ENCODE measurements at regions not wholly inside any gene's neighbourhood (a gene's known extent, or its start where the extent isn't known, plus 50 kb on each side); places are given as distances from the start of the nearest gene placed in this dataset.
A peak's percentile ranks its signal among the peaks of the same experiment; 100 is the strongest.

- TF ChIP-seq FOXK2 (conservative IDR thresholded peaks at IDR 0.05 in 1 of 2, IDR thresholded peaks at IDR 0.05 in 1 of 2; ENCODE audit: low read depth in 2 of 2) = no peak
Observed at GRCh38 chr15:97728791-97729190, 231.7 kb upstream of the ARRDC4 start (continued).

- Histone ChIP-seq H3K79me2 (ENCODE audit: control insufficient read depth, insufficient read depth, low read length) (no peaks in the 10 kb centered on the region), H3K9me3 (replicated peaks; ENCODE audit: control insufficient read depth, insufficient read depth, low read depth, low read length) (no peaks in the 10 kb centered on the region), H4K20me1 (replicated peaks; ENCODE audit: control insufficient read depth, insufficient read depth, low read length) (no peaks in the 10 kb centered on the region), H3K9ac (ENCODE audit: insufficient read depth in 1 of 2, low read depth in 2 of 2, low read length in 2 of 2) (no peak overlapping the region), H3K36me3 (ENCODE audit: control insufficient read depth, insufficient read depth, low read length) (no peaks in the 10 kb centered on the region), H3K4me2 (ENCODE audit: insufficient read depth, low read length) (no peak overlapping the region), H2AFZ (ENCODE audit: low read depth, low read length) (no peak overlapping the region), H3K4me3 (no peak overlapping the region), H3K27me3 (ENCODE audit: control insufficient read depth in 2 of 2, insufficient read depth in 2 of 2, low read length in 2 of 2) (no peaks in the 10 kb centered on the region), H3K4me1 (replicated peaks in 1 of 2; ENCODE audit: control insufficient read depth in 2 of 2, insufficient read depth in 2 of 2, low read length in 2 of 2) (no peaks in the 10 kb centered on the region), H3K27ac (ENCODE audit: extremely low read depth, low read depth, low read length) (no peak overlapping the region), H3K9me1 (ENCODE audit: control insufficient read depth, insufficient read depth, low read length) (no peaks in the 10 kb centered on the region)
- intact Hi-C loops (cut with micrococcal nuclease) = no loop called here
- ChIA-PET CTCF (ENCODE audit: low intra/inter-chr PET ratio) (no interaction called here), POLR2A (no interaction called here)
- 31% methylated on average over 7 of the region's 7 CpGs for WGBS (ENCODE audit: insufficient coverage, low coverage, missing lambda C conversion rate)
- ATAC-seq = no peak
- in situ Hi-C loops (cut with MboI) = no loop called here
- no peak for TF ChIP-seq DNMT1 (IDR thresholded peaks at IDR 0.05)
- TF ChIP-seq ZBTB17 (CRISPR knock-in tag; IDR thresholded peaks at IDR 0.05) = no peak
- TF ChIP-seq PBX2 (CRISPR knock-in tag; IDR thresholded peaks at IDR 0.05; ENCODE audit: low read depth) = no peak
- peak; percentile 37; the same call in 1 of the 2 replicates for TF ChIP-seq PBX2 (tag; conservative IDR thresholded peaks at IDR 0.05; ENCODE audit: low read depth)
- TF ChIP-seq ZFX (CRISPR knock-in tag; IDR thresholded peaks at IDR 0.05) = no peak
- no peak for TF ChIP-seq NFE2L1 (tag; IDR thresholded peaks at IDR 0.05; ENCODE audit: borderline replicate concordance, low read depth)
- no peak for TF ChIP-seq MAFK (IDR thresholded peaks at IDR 0.05; ENCODE audit: low read length)
- peak; percentile 77 for TF ChIP-seq PKNOX1 (IDR thresholded peaks at IDR 0.05)
- no peak for DNase-seq (ENCODE audit: extremely low read depth in 1 of 4, low spot score in 3 of 4)
- BruUV-seq (replicated peaks) = no TSS peak
- no peak for FAIRE-seq
Observed at GRCh38 chr15:97729270-97729669, 231.2 kb upstream of the ARRDC4 start.

Measured in K562 (cell line).